ENCODE measurements at regions not wholly inside any gene's neighbourhood (a gene's known extent, or its start where the extent isn't known, plus 50 kb on each side); places are given as distances from the start of the nearest gene placed in this dataset.

GRCh38 chr5:17089690-17090089 is 127.7 kb upstream of the BASP1 start:
- H3K27ac ChIP-seq = no peak overlapping the region
- no peak for TF ChIP-seq CTCF (conservative IDR thresholded peaks at IDR 0.05)

DNA sequence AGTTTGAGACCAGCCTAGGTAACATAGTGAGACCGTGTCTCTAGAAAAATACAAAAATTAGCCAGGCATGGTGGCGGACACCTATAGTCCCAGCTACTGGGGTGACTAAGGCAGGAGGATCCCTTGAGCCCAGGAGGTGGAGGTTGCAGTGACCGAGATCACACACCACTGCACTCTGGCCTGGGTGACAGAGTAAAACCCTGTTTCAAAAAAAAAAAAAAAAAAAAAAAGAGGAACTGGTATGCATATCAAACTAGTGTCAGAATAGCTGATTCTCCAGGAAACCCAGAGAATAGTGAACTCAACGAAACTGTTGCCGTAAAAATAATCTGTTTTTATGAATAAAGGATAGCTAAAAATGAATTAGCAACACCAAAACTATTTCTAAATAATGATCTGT is 126.6 kb upstream of the BASP1 start:
- H3K27ac ChIP-seq = no peak overlapping the region
- no peak for TF ChIP-seq CTCF (conservative IDR thresholded peaks at IDR 0.05)

DNA sequence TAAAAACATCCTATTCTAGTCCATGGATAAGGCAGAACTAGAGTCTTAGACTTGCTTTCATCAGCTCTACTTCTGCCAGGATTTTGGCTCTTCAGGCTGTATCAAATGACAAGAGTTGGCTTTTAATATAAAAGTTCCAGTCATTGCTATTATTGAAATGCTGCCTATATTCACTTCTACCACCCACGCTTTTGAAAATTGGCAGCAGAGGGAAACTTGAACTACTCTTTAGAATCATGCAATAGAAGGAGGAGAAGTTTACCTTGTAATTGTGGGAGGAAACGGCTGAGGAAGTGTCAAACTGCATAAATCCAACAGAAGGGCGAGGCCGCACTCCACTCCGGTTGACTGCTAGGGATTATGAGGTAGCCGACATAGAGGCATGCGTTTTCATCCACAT is 122.6 kb upstream of the BASP1 start:
- H3K27ac ChIP-seq = no peak overlapping the region
- no peak for TF ChIP-seq CTCF (conservative IDR thresholded peaks at IDR 0.05)

- no peak for TF ChIP-seq CTCF (conservative IDR thresholded peaks at IDR 0.05)
- peak overlapping the region; percentile 11; the same call in 1 of the 2 replicates for H3K27ac ChIP-seq
Observed at GRCh38 chr5:17096952-17097695, 120.3 kb upstream of the BASP1 start.

DNA sequence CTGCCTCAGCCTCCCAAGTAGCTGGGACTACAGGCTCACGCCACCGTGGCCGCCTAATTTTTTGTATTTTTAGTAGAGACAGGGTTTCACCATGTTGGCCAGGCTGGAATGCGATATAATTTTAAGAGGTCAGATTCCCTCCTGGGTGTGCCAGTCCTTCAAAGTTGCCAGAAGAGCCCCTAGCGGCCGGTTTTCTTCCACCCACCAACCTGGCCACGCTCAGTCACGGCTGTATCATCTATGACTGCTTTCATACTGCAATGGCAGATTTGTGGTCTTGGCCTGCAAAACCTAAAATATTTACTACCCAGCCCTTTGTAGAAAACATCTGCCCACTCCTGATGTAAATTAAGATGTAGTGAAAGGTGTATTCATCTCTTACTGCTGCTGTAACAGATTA is 117.5 kb upstream of the BASP1 start:
- no peak for TF ChIP-seq CTCF (conservative IDR thresholded peaks at IDR 0.05)
- no peak overlapping the region for H3K27ac ChIP-seq

GRCh38 chr5:17103461-17103860 is 114.0 kb upstream of the BASP1 start:
- H3K27ac ChIP-seq = no peak overlapping the region
- no peak for TF ChIP-seq CTCF (conservative IDR thresholded peaks at IDR 0.05)

GRCh38 chr5:17105744-17106418 is 111.5 kb upstream of the BASP1 start:
- H3K27ac ChIP-seq = no peak overlapping the region
- no peak for TF ChIP-seq CTCF (conservative IDR thresholded peaks at IDR 0.05)

All from VCaP (cell line).